HK-2 (cell line): ENCODE measurements at regions not wholly inside any gene's neighbourhood (a gene's known extent, or its start where the extent isn't known, plus 50 kb on each side); places are given as distances from the start of the nearest gene placed in this dataset.
"Not testable (repeated sequence)": the region's sequence is repeated elsewhere in the genome, so short reads cannot be mapped to it uniquely, and the experiment has no call there.

Experiments
- DNase-seq: peaks from one replicate; pipeline ENCODE4 v3.0.0-alpha.2; 2018; ENCODE audit not compliant: unreplicated experiment

GRCh38 chr17:70278844-70279462, 109.6 kb downstream of the KCNJ2 start:
- DNase-seq: no peak

- no peak for DNase-seq
These were observed 117.1 kb downstream of the KCNJ2 start for GRCh38 chr17:70286391-70286790.

DNA sequence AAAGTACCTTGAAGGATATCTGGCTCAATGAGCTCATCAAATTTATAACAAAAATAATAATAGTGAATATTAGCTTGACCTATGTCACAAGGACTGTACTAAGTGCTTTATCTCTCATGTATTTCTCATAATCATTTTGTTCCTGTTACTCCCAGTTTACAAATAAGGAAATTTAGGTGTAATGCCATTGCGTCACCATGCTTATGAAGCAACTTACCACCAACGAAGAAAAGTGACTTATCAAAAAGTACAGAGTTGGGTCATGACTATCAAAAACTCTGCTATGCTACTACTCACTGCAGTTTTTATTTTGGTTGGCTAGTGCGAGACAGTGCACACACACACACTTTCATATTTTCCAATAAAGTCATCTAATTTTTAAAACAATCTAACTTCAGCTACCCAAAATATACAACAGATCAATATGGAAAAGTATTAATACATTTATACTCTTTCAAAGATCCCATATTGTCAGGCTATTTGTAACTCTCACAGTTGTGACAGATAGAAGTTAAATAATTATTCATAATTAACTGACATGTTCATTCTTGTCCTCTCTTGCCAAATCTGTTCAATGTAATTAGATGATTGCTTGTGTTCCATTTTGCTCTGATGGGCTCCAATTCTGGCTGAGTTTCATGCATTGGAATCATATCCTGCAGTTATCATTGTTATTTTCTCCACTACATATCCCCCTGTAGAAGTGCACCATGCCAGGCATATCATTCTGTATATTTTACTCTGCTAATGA, 119.4 kb downstream of the KCNJ2 start:
- DNase-seq: no peak

- no peak for DNase-seq
These were observed 121.4 kb downstream of the KCNJ2 start for GRCh38 chr17:70290770-70291169.

- no peak for DNase-seq
These were observed 123.0 kb downstream of the KCNJ2 start for GRCh38 chr17:70292366-70292765.

- not testable (repeated sequence) for DNase-seq
These were observed 124.4 kb downstream of the KCNJ2 start for GRCh38 chr17:70293564-70294310.

- no peak for DNase-seq
These were observed 126.0 kb downstream of the KCNJ2 start for GRCh38 chr17:70295329-70295728.

GRCh38 chr17:70295731-70296130, 126.4 kb downstream of the KCNJ2 start:
- no peak for DNase-seq

- DNase-seq: no peak
These were observed 127.1 kb downstream of the KCNJ2 start for GRCh38 chr17:70296456-70296855.

GRCh38 chr17:70297397-70297796, 128.1 kb downstream of the KCNJ2 start:
- no peak for DNase-seq

DNA sequence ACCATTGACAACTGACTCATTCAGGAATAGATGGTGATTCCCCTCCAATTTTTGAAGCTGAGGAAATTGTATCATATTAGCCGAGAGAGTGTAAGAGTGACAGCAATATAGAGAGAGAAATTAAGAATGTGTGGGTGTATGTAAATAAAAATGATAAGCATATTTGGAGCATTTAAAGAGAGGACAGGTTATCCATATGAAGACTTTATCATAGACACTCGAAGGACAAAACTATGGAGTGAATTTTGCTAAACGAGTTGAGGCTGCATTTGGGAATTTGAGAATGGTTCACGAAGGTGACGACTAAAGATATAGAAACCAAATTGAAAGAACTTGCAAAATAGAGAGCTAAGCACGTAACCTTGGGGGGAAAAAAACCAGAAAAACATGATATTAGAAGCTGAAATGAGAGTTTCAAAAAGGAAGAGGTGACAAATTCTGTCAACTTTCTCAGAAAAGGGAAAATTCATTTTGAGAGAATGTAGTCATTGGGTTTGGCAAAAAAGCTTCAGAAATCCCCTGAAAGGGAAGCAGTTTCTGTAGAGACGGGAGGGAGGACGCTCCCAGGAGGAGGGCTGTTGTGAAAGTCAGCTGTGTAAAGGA, 129.7 kb downstream of the KCNJ2 start:
- no peak for DNase-seq

GRCh38 chr17:70307430-70308225, 138.3 kb downstream of the KCNJ2 start:
- no peak for DNase-seq

DNA sequence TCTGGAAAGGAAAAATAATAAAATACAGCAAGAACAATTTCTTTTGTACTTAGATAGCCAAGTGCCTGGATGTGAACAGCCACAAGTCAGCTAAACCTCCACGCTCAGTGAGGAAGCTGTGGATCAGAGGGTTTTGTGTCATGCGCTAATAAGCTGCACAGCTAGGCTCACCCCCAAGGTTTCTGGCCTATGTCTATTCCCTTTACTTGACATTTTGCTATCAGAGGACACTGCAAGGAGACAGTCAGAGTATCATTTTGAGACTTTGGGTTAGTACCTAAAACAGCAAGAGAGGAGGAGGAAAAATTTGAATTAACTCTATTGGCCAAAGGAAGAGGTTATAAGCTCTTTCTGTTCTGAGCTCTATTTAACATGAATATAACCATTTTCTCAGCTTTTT, 139.3 kb downstream of the KCNJ2 start:
- DNase-seq: no peak

DNA sequence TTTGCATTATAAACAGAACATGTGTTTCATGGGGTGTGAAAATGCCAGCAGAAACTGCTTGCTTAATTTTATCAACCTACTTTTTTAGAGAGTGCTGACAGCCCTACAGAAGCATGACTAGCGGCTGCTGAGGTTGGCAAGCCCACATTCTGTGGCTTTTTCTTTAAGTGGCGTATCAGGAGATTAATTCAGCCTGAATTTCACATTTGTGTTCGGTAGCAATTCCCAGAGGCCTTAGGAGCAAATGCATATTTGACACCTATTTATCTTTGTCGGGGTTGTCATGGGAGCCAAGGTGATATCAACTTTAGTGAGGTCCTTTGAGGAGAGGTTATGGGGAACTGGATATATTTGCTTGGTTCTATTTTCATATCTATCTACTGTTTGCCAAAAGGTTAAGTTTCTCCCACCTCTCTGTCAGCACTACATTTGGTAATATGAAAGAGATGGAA, 140.9 kb downstream of the KCNJ2 start:
- no peak for DNase-seq

DNA sequence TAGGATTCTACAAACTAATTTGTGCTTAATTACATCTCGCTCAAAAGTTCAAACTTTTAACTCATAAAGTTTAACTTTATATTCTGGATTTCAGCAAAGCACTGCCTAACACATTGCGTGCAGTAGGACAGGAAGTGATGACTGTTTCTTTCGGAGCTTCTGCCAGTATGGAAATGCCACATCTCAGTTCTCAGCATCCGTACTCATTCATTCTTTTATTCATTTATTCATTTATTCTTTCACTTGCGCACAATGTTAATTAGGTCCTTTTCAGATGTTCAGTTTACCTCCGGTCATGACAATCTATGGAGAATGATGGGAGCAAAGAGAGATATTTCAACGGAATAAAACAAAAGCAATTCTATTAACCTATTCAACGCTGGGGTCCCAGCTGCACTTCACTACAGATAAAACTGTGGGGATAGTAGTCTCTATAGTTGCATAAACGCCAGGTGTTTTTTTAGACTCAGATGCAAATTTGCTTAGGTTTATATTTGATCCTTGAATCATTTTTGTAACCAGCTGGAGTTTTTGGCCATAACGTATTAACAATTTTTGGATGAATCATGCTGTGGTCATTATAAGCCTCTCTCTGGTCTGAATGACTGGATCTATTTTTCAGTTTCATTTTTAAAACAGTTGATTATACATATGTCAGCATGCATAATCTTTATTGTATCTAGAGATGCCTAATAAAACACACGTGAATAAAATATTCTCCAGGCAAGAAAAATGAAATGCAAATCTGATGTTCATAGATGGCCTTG, 143.9 kb downstream of the KCNJ2 start:
- no peak for DNase-seq

- DNase-seq: no peak
These were observed 144.8 kb downstream of the KCNJ2 start for GRCh38 chr17:70314096-70314495.

GRCh38 chr17:70314506-70314905, 145.2 kb downstream of the KCNJ2 start:
- DNase-seq: no peak

DNA sequence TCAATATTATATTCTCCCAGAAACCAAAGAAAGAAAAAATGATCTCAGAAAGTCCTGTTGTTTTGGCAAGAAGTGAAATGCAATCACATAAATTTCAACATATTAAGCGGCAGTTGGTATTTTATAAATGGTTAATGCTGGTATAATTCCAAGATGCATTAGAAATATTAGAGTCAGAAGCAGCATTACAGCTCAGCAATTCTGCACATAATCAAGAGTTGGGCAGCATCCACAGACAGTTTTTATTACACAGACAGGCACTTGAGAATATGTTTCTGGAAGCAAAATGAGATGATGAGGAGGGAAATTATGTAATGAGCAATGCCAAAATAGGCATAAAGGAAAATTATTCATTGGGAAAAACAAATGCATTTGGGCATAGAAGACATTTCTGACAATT, 148.1 kb downstream of the KCNJ2 start:
- DNase-seq: no peak

DNA sequence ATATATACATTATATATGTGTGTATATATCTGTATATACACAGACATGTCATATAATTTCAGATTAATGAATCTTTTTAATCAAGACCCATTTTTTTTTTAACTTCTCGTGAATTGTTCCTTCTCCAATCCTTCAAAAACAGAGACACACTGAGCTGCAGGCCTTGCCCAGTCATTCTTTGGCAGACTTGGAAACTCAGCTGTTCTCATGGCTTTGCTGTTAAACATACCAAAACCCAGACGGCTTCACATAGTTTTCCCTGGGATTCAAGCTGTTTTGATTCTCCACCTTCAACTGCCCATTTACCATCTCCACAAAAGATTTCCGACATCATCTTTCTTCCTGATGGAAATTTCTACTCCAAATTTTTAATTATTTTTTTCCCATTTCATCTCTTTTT, 148.7 kb downstream of the KCNJ2 start:
- DNase-seq: no peak

- DNase-seq: no peak
These were observed 150.2 kb downstream of the KCNJ2 start for GRCh38 chr17:70319516-70319915.
